GM21360 (cell line): ENCODE measurements at regions not wholly inside any gene's neighbourhood (a gene's known extent, or its start where the extent isn't known, plus 50 kb on each side); places are given as distances from the start of the nearest gene placed in this dataset.

Experiments used
- ATAC-seq: cut with Tn5 transposase; IDR thresholded peaks from one replicate; pipeline ENCODE4 v1.9.1; 2021; ENCODE audit warnings: mild to moderate bottlenecking, moderate library complexity; ENCODE audit not compliant: unreplicated experiment

DNA sequence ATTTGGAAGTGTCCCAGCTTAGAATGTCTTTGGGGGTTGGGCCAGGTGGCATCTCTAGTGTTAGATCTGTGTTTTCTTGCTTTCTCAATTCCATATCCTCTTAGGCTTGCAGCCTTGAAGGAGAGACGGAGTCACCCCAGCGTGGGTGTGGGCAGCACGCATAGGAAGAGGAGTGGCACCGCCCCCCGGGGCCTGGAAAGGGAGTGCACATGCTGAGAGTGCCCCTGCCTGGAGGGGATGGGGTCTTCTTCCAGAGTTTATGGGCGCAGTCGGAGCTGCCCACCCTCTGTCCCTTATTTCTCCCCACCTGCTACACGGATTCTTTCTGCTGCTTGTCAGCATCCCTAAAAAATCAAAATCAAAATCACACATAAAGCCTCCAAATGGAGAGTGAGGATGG, 309.7 kb downstream of the QKI start:
- ATAC-seq = no peak

DNA sequence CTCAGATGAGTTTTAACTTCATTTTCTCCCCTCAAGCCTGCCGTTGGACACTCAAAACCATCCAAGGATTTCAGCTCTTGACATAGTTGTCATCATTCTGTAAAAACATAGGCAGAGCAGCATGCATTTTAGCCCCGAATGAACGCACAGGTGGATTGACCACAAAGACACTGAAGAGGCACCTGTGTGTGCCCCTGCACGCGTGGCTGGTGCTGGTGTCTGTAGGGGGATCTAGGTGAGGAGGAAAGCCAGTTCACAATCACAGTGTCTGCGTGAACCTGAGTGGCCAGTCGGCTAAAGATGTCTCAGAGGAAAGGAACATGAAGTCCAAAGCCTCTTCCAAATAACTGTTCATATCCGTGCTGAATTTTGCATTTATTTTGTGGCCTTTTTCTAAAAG, 309.2 kb downstream of the QKI start:
- no peak for ATAC-seq

DNA sequence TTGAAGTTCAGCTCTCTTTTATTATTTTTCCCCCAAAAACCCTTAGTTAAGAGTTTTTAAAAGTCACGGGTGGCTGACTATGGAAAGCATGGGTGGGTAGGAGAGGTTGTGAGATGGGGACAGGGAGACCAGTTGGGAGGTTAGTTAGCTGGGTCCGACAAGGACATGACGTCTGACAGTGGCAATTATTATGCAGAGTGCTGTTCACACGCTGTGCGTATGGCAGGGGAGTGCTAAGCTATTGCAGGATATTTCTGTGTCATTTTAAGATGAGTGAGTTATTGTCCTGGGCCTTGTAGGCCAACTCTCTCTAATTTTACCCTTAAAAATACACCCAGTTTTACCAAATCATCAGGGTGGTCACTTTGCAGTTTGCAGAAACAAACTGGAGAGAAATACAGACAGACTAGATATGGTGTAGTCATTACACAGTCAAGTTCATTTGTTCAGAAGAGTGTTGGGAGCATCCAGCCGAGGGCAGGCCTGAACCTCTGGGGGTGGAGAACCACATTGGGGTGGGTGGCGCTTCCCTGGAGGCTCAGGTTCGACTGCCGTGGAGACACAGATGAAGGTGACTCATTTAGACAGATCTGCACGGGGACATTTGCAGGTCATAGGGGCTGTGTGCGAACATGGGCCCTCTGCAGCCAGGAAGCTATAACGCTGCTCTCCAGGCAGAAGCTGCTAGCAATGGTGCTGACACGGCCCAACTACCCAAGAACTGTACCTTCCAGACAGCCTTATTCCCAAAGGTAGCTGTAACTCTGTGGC, 307.6 kb downstream of the QKI start:
- no peak for ATAC-seq

DNA sequence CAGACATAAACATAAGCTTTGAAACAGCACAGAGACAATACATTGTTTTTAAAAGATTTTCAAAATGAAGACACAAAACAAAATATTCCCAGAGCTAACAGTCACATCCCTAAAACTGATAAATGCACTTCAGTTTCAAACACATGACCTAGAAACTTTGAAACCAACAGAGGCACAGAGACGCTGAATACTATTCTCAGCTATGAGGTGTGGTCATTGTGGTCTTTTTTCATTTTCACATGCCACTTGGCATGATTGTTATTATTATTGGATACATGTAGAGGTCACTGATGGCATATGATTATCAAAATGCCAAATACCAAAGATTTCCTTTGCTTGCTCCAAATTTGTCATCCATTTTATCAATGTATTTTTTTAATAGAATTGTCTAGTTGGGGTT, 306.9 kb downstream of the QKI start:
- ATAC-seq = no peak

DNA sequence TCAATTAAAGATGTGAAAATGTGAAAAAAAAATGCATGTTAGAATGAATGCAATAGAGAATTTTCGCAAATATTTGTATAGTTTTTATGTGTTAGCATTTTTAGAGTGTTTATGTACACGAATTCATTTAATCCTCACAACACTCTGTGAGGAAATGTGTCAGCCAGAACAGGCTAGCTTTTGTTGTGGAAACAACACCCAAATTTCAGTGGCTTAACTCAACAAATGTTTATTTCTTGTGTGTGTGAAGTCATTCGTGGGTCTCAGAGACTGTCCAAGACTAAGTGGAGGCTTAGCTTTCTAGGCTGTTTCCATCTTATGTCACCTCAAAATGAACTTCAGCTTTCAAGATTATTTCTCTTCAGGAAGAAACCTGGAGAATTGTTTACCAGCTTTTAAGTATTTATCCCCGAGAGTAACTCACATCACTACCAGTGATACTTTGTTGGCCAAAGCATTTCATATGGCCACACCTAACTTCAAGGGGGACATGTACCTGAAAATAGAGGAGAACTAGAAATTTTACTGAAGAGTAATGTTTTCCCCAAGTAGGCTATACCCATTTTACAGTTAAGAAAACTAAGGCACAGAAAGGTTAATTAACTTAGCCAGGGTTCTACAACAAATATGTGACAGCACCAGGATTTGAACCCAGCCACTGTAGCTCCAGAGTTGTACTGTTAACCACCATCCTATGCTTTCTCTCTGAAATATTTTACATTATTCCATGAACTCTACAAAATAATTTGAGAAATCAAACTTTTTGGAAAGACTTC, 306.1 kb downstream of the QKI start:
- ATAC-seq = no peak

DNA sequence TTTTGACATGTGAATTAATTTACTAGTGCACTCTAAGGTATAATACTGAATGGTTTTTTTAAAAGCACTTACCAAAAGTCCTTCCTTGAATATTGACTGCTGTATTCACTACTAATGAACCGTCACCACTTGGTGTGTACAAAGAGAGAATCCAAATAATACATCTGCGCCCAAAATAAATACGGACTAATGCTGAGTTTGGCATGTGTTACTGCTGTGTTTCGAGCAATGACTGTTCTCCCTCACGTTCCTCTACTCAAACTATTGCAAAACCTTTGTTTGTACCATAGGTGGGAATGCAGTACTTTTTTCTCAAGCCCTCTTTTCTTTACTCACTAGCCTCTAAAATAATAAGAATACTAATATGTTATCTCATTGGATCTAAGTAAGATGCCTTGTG, 305.5 kb downstream of the QKI start:
- ATAC-seq = no peak

DNA sequence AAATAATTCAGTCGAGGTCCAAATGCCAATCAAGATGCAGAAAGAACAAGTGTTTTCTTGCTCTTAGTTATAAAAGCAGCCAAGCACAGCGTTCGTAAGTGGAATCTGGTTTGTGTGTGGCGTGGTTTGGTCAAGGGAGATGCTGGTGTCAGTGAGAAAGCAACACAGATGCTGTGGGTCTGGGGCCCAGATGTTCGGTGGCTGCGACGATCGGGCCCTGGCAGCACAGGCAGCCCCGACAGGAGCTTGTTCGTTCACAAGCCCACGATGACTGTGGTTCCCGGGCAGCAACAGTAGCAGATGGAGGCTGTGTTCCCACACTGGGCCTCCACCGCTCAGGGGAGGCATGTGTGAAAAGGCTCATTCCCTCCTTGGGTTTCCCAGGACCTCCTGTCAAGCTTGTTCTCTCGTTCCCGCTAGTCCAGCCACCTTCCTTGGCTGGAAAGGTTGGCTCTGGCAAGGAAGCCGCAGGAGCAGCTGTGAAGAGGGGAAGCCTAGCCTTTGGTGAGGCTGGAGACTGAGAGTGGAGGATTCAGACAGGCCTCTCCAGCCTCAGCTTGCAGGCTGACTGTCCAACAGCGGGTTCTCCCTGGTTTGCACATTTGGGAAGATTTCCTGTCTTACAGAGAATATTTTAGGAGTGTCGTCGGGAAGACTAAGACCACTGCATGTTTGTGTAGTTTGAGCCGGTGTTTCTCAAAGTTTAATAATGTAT, 304.7 kb downstream of the QKI start:
- no peak for ATAC-seq

DNA sequence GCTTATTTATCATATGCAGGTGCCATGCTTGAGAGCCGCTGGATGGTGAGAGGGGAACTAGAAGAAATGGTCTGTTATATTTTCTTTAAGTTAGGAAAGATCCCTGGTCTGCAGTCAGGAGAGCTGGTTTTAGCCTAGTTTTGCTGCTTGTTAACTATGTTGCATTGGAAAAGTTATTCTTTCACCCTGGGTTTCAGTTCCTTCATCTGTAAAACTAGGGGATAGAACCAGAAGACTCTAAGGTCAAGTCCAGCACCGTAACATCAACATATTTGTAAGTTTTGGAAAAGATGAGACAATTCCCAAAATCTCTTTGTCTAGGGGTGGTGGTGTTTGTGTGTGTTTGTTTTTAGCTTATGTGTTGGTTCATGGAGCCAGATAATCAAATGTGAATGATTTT, 304.0 kb downstream of the QKI start:
- ATAC-seq = no peak

DNA sequence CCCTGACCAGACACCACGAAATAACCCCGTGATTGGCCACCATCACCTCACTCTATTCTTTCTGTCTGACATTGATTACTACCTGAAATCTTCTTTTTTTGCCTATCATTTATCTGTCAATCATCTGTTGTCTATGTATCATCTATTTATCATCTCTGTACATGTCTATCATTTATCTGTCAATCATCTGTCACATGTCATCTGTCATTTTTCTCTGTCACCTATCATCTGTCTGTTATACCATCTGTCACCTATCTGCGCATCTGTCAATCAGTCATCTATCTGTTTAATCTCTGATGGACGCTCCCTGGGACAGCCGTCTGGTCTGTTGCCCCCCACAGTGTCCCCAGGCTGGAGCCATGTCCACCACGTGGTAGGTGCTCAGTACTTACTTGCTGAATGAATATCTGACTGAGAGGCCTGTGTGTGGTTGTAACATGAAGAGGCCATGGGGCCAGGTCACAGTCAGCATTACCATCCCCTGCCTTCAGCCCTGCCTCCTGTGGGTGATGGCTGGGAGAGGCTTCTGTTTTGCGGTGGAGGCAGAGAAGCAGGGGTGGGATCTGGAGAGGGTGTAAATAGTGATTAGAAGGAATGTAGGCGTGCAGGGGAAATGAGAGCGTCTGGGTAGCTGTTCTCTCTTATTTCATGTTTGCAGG, 302.7 kb downstream of the QKI start:
- ATAC-seq = no peak

DNA sequence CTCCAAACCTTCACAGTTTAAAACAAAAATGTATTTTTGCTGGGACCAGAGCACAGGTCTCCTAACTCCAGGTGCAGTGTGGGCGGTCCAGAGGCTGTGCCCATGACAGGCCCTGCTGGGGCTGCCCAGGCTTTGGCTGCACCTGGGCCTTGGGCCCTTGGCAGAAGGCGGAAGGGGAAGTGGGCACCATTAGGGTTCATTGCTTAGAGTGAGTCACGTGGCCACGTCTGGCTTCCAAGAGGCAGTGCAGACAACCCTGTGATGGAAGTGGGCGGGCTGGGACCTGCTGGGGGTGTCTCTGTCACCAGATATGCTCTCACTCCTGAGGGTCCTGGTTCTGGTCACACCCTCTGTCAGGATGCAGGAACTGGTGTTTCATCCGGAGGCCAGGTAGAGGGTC, 302.2 kb downstream of the QKI start:
- no peak for ATAC-seq

DNA sequence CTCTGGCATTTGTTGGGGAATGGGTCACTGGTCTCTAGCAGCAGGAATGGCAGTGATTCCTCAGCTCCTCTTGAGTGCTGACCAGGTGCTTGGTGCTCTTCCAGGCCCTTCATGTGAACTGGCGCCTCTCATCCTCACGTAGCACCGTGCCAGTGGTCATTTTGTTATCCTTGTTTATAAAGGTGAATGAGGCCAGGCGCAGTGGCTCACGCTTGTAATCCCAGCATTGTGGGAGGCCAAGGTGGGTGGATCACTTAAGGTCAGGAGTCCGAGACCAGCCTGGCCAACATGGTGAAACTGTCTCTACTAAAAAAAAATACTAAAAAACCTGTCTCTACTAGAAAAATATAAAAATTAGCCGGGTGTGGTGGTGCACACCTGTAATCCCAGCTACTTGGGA, 301.3 kb downstream of the QKI start:
- no peak for ATAC-seq

DNA sequence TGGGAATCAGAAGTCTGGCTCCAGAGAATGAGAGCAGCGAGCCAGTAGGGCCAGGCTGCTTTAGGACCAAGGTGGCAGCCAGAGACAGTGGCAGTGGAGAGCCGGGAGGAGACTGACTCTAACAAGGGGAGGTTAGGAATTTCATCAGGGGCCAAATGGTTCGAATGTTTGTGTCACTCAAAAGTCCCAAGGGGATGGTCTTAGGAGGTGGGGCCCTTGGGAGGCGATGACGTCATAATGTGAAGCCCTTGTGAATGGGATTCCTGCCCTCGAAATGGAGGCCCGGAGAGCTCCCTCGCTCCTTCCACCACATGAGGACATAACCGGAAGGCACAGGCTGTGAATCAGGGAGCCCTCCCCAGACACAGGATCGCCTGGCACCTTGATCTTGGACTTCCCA, 299.7 kb downstream of the QKI start:
- ATAC-seq = no peak

DNA sequence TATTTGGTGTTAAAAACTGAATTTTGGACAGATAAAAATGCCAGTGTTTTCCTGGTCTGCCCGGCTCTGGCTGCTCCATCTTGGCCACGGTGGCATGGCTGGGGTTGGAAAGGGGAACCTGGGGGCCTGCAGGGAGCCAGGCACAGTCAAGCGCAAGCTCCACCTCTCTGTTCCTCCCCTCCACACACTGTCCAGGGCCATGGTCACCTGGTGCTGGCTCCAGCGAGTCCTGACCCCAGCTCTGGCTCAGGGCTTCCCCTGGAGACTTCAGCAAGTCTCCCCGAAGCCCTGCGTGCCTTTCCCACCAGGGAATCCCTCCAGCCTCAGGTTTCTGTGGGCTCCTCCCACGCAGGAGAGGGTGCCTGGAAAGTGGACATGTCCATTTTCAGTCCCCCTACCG, 298.5 kb downstream of the QKI start:
- ATAC-seq = no peak

DNA sequence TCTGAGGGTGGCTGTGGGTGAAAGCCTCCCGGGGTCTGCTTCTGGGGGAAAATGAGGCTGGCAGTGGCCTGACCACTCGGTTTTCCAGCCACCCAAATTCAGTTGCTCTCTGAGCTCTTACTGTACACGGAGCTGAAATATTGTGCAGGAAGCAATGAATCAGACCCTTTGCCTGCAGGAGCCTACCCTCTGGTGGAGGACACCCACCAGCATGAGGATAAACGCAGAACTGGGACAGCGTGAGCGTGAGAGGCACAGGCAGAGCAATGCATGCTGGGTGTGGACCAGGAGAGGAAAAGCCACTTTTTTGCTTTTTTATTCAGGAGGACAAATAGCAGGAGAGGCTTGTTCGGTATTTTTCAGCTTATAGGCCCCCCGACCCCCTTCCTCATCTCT, 298.0 kb downstream of the QKI start:
- no peak for ATAC-seq

DNA sequence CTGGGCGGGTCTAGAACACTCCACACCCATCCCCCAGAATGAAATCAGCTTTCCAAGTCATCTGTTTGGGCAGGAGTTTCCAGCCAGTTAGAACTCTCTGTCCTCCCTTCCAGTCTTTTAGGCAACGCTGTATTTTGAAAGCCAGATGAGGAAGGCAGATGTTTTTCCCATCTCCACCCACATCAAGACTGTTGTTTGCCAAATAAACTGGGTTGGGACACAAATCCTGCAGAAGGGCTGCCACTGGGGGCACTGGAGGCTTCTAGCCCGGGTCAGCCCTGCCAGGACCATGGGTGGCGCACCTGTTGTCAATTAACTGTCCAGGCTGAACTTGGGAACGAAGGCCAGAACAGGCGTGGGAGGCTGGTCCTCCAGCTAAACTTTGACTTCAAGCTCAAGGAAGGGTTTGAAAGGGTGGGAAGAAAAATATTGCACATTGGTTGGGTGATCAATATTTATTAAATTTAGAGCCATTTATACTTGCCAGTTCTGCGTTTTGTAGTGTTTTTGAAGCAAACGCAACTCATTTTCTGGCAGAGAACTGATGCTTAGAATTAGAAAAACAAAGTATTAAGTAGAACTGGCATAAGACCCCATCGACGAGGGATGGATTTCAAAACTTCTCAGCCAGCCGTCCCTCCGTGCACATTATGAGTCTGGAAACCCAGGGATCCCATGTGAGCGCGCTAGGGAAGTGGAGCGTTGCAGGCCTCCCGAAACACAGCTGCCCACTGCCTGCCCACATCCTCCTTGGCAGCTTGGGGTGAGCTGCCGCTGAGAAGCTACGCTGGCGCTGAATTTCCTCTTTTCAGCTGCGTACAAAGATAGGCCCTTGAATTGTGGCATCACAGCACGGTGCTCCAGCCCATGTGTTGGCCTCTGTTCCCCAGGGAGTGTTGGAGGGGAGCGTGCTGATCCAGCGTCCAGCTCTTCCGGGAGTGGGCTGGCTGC, 297.4 kb downstream of the QKI start:
- ATAC-seq = peak; percentile 28

DNA sequence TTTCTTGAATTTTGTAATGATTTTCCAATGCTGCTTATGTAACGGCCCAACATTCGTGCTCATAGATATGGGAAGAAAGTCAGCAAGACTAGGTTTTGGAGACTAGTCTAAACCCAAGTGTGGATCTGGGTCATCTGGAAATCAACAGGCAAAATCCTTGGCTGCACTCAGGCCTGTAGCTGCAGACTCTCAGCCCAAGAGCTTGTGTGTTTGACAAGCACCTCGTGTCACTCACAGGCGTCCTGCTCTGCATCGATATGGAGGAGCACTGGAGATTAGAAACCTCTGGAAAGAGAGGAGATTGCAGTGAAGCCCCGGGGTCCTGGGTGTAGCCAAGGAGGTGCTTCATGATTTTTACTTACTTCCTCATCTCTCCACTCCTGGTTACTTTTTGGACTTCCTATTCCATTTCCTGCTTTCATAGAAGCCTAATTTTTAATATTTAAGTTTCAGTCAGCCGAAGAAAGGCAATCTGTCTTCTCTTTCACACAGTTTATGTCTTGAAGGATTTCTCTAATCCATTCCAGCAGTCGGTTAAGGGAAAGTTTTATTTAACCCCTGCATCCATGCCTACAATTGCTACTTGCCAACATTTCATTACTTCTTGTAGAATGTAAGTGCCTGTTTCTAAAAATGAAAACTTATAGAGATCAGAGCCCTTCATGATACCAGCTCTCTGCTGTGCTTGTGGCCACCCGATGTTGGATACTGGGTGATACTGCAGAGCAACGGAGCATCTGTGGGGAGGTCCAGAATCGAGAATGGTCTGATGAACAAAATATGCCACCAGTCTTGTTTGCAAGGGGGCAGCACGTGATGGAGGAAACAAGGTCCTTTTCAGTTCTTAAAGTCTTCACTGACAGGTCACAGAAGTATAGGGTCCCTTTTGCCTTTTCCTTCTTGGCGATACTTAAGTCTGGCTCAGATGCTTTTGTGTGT, 296.3 kb downstream of the QKI start:
- no peak for ATAC-seq

DNA sequence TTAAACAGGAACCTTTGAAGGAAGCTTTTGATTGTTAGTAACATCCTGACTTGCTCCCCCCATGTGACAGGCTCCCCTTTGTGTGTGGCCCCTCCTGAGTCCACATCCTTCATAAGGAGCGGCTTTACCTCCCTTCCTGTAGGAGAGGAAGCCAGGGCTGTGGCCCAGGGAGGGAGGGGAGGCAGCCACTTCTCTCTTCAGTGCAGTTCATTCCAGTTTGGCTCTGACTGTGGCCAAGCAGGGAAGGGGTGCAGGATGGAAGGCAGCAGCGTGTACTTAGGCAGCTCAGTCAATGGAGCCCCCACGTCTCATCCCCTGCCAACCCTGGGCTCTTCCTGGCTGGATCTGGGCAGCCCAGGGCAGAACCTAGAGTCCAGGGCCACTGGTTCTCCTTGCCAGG, 295.2 kb downstream of the QKI start:
- ATAC-seq = no peak

DNA sequence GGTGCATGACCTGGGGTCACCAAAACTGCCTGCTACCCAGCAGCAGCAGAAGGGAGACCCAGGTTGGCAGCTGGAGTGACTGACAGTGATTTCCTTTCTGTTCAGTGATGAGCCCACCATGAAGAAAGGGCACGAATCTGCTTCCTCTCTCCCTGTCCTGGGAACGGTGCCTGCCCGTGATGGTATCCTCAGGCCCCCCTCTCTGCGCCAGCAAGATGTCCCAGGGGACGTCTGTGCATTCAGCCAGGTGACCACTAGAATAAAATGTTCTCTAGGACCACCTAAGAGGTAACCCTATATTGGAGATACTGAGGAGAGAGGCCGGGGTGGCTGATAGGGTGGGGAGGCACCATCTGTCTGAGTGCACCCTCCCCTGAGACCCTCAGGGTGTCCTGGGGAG, 294.7 kb downstream of the QKI start:
- no peak for ATAC-seq

DNA sequence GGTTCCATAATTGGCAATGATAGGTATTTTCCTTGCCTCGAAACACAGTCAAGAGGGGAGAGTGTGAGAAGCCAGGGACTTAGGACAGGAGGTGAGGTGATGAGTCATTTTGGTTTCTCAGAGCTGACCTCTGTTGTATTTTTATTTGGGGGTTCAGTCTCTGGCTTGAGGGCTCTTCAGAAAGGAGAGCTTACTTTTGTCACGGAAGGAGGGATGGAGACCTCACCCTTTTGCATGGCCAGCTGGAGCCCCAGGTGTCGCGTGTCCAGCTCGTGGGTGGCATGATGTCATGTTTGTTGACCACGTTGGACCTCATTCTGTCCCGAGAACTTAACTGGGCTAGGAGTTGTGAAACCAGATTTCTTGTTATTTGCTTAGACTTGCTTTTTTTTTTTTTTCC, 293.9 kb downstream of the QKI start:
- peak; percentile 44 for ATAC-seq
